ENCODE measurements at regions not wholly inside any gene's neighbourhood (a gene's known extent, or its start where the extent isn't known, plus 50 kb on each side); places are given as distances from the start of the nearest gene placed in this dataset.

DNA sequence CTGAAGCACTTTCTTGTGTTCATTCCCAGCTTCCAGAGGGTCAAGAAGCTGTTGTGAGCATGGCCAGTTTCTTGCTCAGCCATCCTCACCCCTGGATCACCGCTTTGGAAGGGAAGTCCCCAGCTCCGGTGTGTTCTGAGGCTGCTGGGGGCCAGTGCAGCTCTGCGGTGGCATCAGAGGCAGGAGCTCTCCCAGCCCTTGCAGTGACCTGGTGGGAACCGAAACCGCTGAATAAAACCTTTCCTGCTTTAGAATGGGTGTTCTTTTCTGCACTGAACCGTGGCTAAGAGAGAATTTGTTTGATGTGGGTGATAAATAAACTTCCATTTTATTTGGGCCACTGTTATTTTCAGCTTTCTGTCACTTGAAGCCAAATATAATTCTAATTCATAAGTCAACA is 450.9 kb upstream of the VSTM2A start:
- FAIRE-seq = no peak
- H3K27me3 ChIP-seq (ENCODE audit: control insufficient read depth, insufficient read depth, low read length) = no peaks in the 10 kb centered on the region
- TF ChIP-seq, protein P1, sequence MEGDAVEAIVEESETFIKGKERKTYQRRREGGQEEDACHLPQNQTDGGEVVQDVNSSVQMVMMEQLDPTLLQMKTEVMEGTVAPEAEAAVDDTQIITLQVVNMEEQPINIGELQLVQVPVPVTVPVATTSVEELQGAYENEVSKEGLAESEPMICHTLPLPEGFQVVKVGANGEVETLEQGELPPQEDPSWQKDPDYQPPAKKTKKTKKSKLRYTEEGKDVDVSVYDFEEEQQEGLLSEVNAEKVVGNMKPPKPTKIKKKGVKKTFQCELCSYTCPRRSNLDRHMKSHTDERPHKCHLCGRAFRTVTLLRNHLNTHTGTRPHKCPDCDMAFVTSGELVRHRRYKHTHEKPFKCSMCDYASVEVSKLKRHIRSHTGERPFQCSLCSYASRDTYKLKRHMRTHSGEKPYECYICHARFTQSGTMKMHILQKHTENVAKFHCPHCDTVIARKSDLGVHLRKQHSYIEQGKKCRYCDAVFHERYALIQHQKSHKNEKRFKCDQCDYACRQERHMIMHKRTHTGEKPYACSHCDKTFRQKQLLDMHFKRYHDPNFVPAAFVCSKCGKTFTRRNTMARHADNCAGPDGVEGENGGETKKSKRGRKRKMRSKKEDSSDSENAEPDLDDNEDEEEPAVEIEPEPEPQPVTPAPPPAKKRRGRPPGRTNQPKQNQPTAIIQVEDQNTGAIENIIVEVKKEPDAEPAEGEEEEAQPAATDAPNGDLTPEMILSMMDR (IDR thresholded peaks at IDR 0.05; ENCODE audit: insufficient read depth, low read length, severe bottlenecking) = no peak
- no peak for DNase-seq (ENCODE audit: low read depth)
- H3K36me3 ChIP-seq (ENCODE audit: control insufficient read depth, insufficient read depth, low read length) = no peaks in the 10 kb centered on the region
- H3K4me3 ChIP-seq (ENCODE audit: low read depth, low read length) = no peak overlapping the region

DNA sequence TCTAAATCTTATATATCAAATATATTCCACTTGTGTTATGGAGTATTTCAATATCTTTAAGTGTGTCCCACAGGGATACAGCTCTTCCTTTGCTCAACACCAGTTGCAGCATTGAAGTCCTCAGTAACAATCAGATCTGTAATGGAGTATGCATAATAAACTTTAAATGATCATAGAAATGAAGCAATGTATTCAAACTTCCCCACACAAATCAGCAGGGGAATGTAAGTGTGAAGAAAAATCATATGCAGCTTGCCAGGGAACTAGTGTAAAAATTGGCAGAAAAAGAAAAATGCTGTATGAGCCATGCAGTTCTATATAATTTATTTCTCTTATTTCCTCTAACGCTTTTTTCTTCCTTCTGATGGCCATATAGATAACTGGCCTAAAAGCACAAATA is 444.3 kb upstream of the VSTM2A start:
- TF ChIP-seq, protein P1 (IDR thresholded peaks at IDR 0.05; ENCODE audit: insufficient read depth, low read length, severe bottlenecking) = no peak
- Histone ChIP-seq H3K36me3 (ENCODE audit: control insufficient read depth, insufficient read depth, low read length) (no peaks in the 10 kb centered on the region), H3K4me3 (ENCODE audit: low read depth, low read length) (no peak overlapping the region), H3K27me3 (ENCODE audit: control insufficient read depth, insufficient read depth, low read length) (no peaks in the 10 kb centered on the region)
- FAIRE-seq = no peak
- DNase-seq (ENCODE audit: low read depth) = no peak

DNA sequence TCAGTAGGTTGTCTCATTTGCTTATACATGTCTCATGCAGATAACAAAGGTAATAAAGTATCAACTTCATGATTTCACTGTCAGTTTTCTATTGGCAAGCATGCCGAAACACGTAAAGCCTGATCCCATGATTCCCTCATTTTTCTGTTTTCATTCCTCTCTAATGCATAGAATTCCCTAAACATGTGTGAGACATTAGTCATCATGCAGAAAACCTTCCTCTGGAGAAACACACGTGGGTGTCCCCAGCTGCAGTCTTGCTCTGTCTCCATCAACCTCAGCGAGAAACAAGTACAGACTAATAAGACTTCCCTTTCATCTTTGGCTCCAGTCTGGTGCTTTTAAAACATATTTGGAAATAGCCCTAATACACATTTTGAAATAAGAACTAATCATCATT is 432.7 kb upstream of the VSTM2A start:
- DNase-seq (ENCODE audit: low read depth) (peak; percentile 47), FAIRE-seq (no peak)
- TF ChIP-seq, protein P1 (IDR thresholded peaks at IDR 0.05; ENCODE audit: insufficient read depth, low read length, severe bottlenecking) = no peak
- Histone ChIP-seq H3K4me3 (ENCODE audit: low read depth, low read length) (no peak overlapping the region), H3K36me3 (ENCODE audit: control insufficient read depth, insufficient read depth, low read length) (no peaks in the 10 kb centered on the region), H3K27me3 (ENCODE audit: control insufficient read depth, insufficient read depth, low read length) (no peaks in the 10 kb centered on the region)

DNA sequence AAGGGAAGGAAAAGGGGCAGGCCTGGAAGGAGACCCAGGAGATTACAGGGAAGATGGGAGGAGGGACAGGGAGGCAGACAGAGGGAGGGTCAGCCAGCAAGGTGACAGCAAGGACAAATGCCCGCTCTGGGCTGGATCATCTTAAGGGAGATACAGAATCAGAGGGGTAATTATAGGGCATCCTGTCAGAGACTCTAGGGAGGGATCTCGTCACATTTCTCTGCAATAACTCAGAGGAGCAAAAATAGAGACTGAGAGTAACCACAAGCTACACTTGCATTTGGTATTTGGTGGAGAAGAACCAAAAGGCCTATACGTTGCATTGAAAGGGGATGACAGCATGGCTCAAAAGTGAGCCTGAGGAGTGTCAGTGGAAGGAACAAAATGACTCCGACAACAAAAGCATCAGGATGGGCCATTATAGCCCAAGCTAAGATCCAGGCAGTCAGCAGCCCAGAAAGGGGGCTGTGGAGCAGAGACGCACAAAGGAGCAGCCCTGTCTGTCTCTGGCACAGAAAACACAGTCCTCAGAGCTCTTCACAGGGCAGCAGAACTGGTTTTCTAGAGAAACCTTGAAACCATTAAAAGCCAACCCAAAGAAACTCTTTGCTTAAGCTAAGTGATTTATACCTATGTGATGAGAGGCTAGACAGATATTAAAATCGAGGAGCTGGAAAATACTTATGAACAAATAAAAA is 430.2 kb upstream of the VSTM2A start:
- no peak for FAIRE-seq
- Histone ChIP-seq H3K4me3 (ENCODE audit: low read depth, low read length) (no peak overlapping the region), H3K27me3 (ENCODE audit: control insufficient read depth, insufficient read depth, low read length) (no peaks in the 10 kb centered on the region), H3K36me3 (ENCODE audit: control insufficient read depth, insufficient read depth, low read length) (no peaks in the 10 kb centered on the region)
- DNase-seq (ENCODE audit: low read depth) = no peak
- TF ChIP-seq, protein P1 (IDR thresholded peaks at IDR 0.05; ENCODE audit: insufficient read depth, low read length, severe bottlenecking) = no peak

DNA sequence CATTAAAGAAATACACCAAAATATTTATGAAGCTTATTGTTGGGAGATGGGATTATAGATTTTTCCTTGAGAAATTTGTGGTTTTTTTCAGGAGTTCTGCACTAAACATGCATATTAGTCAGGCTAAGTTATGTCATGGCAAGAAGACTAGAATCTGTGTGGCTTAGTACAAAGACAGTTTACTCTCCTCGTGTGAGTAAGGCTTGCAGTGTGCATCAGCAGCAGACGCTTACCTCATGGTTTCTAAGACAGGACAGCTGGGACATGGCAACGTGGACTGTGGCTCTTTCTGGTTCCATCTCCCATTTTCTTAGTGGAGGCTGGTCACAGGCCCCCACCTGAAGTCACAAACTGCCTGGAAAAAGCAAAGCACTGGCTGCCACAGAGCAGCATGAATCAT is 429.6 kb upstream of the VSTM2A start:
- Histone ChIP-seq H3K36me3 (ENCODE audit: control insufficient read depth, insufficient read depth, low read length) (no peaks in the 10 kb centered on the region), H3K4me3 (ENCODE audit: low read depth, low read length) (no peak overlapping the region), H3K27me3 (ENCODE audit: control insufficient read depth, insufficient read depth, low read length) (no peaks in the 10 kb centered on the region)
- TF ChIP-seq, protein P1 (IDR thresholded peaks at IDR 0.05; ENCODE audit: insufficient read depth, low read length, severe bottlenecking) = no peak
- FAIRE-seq (no peak), DNase-seq (ENCODE audit: low read depth) (no peak)

Measured in bronchial epithelial cell (primary cell).